ENCODE measurements at regions not wholly inside any gene's neighbourhood (a gene's known extent, or its start where the extent isn't known, plus 50 kb on each side); places are given as distances from the start of the nearest gene placed in this dataset.

GRCh38 chr12:98319716-98320425 is 195.5 kb upstream of the TMPO start:
- Histone ChIP-seq H3K36me3 (ENCODE audit: control insufficient read depth, insufficient read depth, low read length) (no peaks in the 10 kb centered on the region), H3K4me3 (replicated peaks; ENCODE audit: low read depth, low read length) (no peak overlapping the region), H3K27me3 (replicated peaks; ENCODE audit: control insufficient read depth, insufficient read depth, low read length) (no peaks in the 10 kb centered on the region)
- DNase-seq (ENCODE audit: extremely low read depth, insufficient read length): no peak
- TF ChIP-seq, protein P1, sequence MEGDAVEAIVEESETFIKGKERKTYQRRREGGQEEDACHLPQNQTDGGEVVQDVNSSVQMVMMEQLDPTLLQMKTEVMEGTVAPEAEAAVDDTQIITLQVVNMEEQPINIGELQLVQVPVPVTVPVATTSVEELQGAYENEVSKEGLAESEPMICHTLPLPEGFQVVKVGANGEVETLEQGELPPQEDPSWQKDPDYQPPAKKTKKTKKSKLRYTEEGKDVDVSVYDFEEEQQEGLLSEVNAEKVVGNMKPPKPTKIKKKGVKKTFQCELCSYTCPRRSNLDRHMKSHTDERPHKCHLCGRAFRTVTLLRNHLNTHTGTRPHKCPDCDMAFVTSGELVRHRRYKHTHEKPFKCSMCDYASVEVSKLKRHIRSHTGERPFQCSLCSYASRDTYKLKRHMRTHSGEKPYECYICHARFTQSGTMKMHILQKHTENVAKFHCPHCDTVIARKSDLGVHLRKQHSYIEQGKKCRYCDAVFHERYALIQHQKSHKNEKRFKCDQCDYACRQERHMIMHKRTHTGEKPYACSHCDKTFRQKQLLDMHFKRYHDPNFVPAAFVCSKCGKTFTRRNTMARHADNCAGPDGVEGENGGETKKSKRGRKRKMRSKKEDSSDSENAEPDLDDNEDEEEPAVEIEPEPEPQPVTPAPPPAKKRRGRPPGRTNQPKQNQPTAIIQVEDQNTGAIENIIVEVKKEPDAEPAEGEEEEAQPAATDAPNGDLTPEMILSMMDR (IDR thresholded peaks at IDR 0.05; ENCODE audit: insufficient read depth, low read length, poor library complexity, severe bottlenecking): no peak

GRCh38 chr12:98325003-98325402 is 190.4 kb upstream of the TMPO start:
- H3K36me3 ChIP-seq (ENCODE audit: control insufficient read depth, insufficient read depth, low read length): no peaks in the 10 kb centered on the region

DNA sequence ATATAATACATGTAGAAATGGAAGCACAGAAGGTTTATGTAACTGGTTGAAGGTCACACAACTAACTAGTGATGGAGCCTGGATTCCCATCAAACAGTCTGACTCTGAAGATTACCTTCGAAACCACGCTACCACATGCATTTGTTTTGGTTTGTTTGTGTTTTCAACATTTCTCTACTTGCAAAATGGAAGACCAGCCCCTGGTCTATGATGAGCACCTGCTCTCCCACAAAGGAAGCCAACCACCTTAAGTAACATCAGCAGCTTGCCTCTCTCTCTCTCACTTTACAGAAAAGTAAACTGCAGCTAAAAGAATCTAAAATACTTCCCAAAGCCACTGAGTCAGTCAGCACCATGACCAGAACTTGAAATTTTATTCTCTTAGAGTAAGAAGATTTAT is 186.9 kb upstream of the TMPO start:
- Histone ChIP-seq H3K27me3 (replicated peaks; ENCODE audit: control insufficient read depth, insufficient read depth, low read length) (no peaks in the 10 kb centered on the region), H3K4me3 (replicated peaks; ENCODE audit: low read depth, low read length) (no peak overlapping the region), H3K36me3 (ENCODE audit: control insufficient read depth, insufficient read depth, low read length) (no peaks in the 10 kb centered on the region)
- no peak for DNase-seq (ENCODE audit: extremely low read depth, insufficient read length)
- TF ChIP-seq, protein P1 (IDR thresholded peaks at IDR 0.05; ENCODE audit: insufficient read depth, low read length, poor library complexity, severe bottlenecking): no peak

More at GRCh38 chr12:98325003-98325402, 190.4 kb upstream of the TMPO start:
- no peak overlapping the region for H3K4me3 ChIP-seq (replicated peaks; ENCODE audit: low read depth, low read length)
- DNase-seq (ENCODE audit: extremely low read depth, insufficient read length): no peak
- H3K27me3 ChIP-seq (replicated peaks; ENCODE audit: control insufficient read depth, insufficient read depth, low read length): no peaks in the 10 kb centered on the region
- TF ChIP-seq, protein P1 (IDR thresholded peaks at IDR 0.05; ENCODE audit: insufficient read depth, low read length, poor library complexity, severe bottlenecking): no peak

GRCh38 chr12:98329589-98329988 is 185.8 kb upstream of the TMPO start:
- no peak overlapping the region for H3K4me3 ChIP-seq (replicated peaks; ENCODE audit: low read depth, low read length)
- TF ChIP-seq, protein P1 (IDR thresholded peaks at IDR 0.05; ENCODE audit: insufficient read depth, low read length, poor library complexity, severe bottlenecking): no peak
- no peaks in the 10 kb centered on the region for H3K36me3 ChIP-seq (ENCODE audit: control insufficient read depth, insufficient read depth, low read length)
- DNase-seq (ENCODE audit: extremely low read depth, insufficient read length): no peak
- H3K27me3 ChIP-seq (replicated peaks; ENCODE audit: control insufficient read depth, insufficient read depth, low read length): no peaks in the 10 kb centered on the region

DNA sequence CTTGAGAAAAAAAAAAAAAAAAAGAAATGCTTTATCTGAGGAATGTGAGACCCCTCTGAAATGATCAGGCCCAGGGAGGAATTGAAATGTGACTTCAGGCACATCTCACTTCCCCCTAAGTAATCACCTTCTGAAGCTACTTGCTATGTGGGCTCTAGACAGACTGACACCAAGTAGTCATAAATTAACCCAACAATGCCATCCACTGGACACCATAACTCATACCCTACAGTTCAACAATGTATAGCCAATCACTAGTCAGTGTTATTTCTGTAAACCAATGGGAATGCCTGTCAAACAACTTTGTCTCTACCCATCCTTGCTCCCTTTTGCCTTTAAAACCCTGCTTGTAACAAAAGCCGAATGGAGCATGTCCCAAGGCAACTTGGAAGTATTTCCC is 182.7 kb upstream of the TMPO start:
- no peaks in the 10 kb centered on the region for H3K27me3 ChIP-seq (replicated peaks; ENCODE audit: control insufficient read depth, insufficient read depth, low read length)
- no peak for DNase-seq (ENCODE audit: extremely low read depth, insufficient read length)
- H3K36me3 ChIP-seq (ENCODE audit: control insufficient read depth, insufficient read depth, low read length): no peaks in the 10 kb centered on the region
- TF ChIP-seq, protein P1 (IDR thresholded peaks at IDR 0.05; ENCODE audit: insufficient read depth, low read length, poor library complexity, severe bottlenecking): peak; percentile 10
- no peak overlapping the region for H3K4me3 ChIP-seq (replicated peaks; ENCODE audit: low read depth, low read length)

- DNase-seq (ENCODE audit: extremely low read depth, insufficient read length): no peak
- TF ChIP-seq, protein P1 (IDR thresholded peaks at IDR 0.05; ENCODE audit: insufficient read depth, low read length, poor library complexity, severe bottlenecking): no peak
- no peak overlapping the region for H3K4me3 ChIP-seq (replicated peaks; ENCODE audit: low read depth, low read length)
- H3K27me3 ChIP-seq (replicated peaks; ENCODE audit: control insufficient read depth, insufficient read depth, low read length): no peaks in the 10 kb centered on the region
- no peaks in the 10 kb centered on the region for H3K36me3 ChIP-seq (ENCODE audit: control insufficient read depth, insufficient read depth, low read length)
Observed at GRCh38 chr12:98334768-98335167, 180.6 kb upstream of the TMPO start.
